Endothelial cell of umbilical vein (primary cell): ENCODE measurements at regions not wholly inside any gene's neighbourhood (a gene's known extent, or its start where the extent isn't known, plus 50 kb on each side); places are given as distances from the start of the nearest gene placed in this dataset.

Experiments used
- EZH2 ChIP-seq: IDR thresholded peaks from 2 replicates; pipeline ENCODE4 v1.6.1; 2012; ENCODE audit warnings: borderline replicate concordance, low read depth, mild to moderate bottlenecking, moderate library complexity, low read length, inconsistent platforms; ENCODE audit not compliant: severe bottlenecking
- POLR2AphosphoS5 ChIP-seq: IDR thresholded peaks from 2 replicates; pipeline ENCODE4 v1.6.1; 2012; ENCODE audit warnings: low read depth, mild to moderate bottlenecking, control low read depth, low read length, moderate library complexity; ENCODE audit not compliant: insufficient read depth
- TF ChIP-seq, protein P1 (sequence below), 2 donors: IDR thresholded peaks; 1 replicate in 1 of 2; 2 replicates in 1 of 2; pipeline ENCODE4 v1.5.1; 2011; ENCODE audit warnings: low read length in 2 of 2, mild to moderate bottlenecking in 2 of 2, moderate library complexity in 2 of 2, control low read depth in 1 of 2, inconsistent platforms in 1 of 2, low read depth in 1 of 2; ENCODE audit not compliant: insufficient read depth in 1 of 2; ENCODE audit errors: extremely low read depth in 1 of 2
- TF ChIP-seq, protein P2 (sequence below): IDR thresholded peaks from 2 replicates; pipeline ENCODE4 v1.6.1; 2011; ENCODE audit not compliant: insufficient read depth, insufficient read length

DNA sequence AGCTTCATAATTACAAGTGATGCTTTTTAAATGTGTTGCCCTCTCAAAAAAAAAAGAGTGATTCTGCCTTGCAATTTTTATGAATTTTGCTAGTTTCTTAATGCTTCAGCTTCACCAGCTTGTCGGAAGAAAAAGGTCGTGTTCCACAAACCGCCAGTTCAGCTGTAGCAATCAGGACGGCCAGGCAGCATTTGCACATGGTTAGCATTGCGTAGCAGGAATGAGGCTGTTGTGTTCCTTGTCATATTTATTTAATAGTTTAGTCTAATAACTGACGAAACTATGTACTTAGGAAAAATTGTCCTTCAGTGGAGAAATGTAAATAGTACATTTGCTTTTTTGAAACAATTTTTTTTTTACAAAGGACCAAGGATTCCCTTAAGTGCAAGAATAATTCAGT lies 64.9 kb upstream of the SELENOK start:
- TF ChIP-seq, protein P1, sequence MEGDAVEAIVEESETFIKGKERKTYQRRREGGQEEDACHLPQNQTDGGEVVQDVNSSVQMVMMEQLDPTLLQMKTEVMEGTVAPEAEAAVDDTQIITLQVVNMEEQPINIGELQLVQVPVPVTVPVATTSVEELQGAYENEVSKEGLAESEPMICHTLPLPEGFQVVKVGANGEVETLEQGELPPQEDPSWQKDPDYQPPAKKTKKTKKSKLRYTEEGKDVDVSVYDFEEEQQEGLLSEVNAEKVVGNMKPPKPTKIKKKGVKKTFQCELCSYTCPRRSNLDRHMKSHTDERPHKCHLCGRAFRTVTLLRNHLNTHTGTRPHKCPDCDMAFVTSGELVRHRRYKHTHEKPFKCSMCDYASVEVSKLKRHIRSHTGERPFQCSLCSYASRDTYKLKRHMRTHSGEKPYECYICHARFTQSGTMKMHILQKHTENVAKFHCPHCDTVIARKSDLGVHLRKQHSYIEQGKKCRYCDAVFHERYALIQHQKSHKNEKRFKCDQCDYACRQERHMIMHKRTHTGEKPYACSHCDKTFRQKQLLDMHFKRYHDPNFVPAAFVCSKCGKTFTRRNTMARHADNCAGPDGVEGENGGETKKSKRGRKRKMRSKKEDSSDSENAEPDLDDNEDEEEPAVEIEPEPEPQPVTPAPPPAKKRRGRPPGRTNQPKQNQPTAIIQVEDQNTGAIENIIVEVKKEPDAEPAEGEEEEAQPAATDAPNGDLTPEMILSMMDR (IDR thresholded peaks at IDR 0.05; ENCODE audit: extremely low read depth in 1 of 2, insufficient read depth in 1 of 2, low read depth in 1 of 2, low read length in 2 of 2): no peak
- TF ChIP-seq EZH2: no peak
- TF ChIP-seq POLR2AphosphoS5: no peak
- TF ChIP-seq, protein P2, sequence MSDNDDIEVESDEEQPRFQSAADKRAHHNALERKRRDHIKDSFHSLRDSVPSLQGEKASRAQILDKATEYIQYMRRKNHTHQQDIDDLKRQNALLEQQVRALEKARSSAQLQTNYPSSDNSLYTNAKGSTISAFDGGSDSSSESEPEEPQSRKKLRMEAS: no peak
